Prostate gland (tissue), 2 donors: ENCODE measurements at regions not wholly inside any gene's neighbourhood (a gene's known extent, or its start where the extent isn't known, plus 50 kb on each side); places are given as distances from the start of the nearest gene placed in this dataset.

ENCODE experiments used
- POLR2A ChIP-seq: fragments of 450-650 bp; IDR thresholded peaks from one replicate; pipeline ENCODE4 v1.6.1; 2016; ENCODE audit warnings: antibody characterized with exemption, mild to moderate bottlenecking
- POLR2AphosphoS5 ChIP-seq: sonication (generic); formaldehyde crosslinking; IDR thresholded peaks from one replicate; pipeline ENCODE4 v1.6.1; 2017; ENCODE audit warnings: antibody characterized with exemption
- TF ChIP-seq, protein P1 (sequence below), 4 experiments: fragments of 200-600 bp in 2 of 4; fragments of 450-650 bp in 2 of 4; sonication (generic) in 2 of 4; IDR thresholded peaks; 1 replicate in 3 of 4; 2 replicates in 1 of 4; pipeline ENCODE4 v1.5.1; 2016 to 2019; ENCODE audit warnings: antibody characterized with exemption in 4 of 4, mild to moderate bottlenecking in 2 of 4, moderate library complexity in 2 of 4

DNA sequence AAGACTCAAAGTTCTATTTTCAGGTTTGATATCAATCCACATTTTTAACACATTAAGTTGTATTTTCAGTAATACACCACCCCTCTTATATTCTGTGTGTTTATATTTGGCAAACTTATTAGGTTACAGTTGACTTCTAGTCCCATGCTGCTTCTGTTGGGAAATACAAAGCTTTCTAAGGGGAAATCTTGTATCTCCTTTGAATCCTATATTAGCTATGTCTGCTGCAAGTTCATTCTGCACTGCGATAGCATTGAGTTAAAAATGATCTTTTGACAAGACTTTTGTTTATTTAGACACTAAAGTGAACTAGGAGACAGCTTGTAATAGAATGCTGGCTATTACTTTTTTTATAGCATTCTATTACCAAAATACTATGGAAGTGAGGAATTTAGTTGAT lies 625.1 kb upstream of the ANKRD30A start:
- TF ChIP-seq, protein P1, sequence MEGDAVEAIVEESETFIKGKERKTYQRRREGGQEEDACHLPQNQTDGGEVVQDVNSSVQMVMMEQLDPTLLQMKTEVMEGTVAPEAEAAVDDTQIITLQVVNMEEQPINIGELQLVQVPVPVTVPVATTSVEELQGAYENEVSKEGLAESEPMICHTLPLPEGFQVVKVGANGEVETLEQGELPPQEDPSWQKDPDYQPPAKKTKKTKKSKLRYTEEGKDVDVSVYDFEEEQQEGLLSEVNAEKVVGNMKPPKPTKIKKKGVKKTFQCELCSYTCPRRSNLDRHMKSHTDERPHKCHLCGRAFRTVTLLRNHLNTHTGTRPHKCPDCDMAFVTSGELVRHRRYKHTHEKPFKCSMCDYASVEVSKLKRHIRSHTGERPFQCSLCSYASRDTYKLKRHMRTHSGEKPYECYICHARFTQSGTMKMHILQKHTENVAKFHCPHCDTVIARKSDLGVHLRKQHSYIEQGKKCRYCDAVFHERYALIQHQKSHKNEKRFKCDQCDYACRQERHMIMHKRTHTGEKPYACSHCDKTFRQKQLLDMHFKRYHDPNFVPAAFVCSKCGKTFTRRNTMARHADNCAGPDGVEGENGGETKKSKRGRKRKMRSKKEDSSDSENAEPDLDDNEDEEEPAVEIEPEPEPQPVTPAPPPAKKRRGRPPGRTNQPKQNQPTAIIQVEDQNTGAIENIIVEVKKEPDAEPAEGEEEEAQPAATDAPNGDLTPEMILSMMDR (IDR thresholded peaks at IDR 0.05) = no peak
- TF ChIP-seq POLR2A (no peak), POLR2AphosphoS5 (no peak)
